Activated CD4-positive, alpha-beta T cell treated with anti-CD3 and anti-CD28 coated beads, Interleukin-10, Interleukin-2, amounts not matched to agents 100 ng/mL and 50 ng/mL, durations not matched to agents 16 hours and 8 hours (primary cell): ENCODE measurements at regions not wholly inside any gene's neighbourhood (a gene's known extent, or its start where the extent isn't known, plus 50 kb on each side); places are given as distances from the start of the nearest gene placed in this dataset.
"Not testable (repeated sequence)": the region's sequence is repeated elsewhere in the genome, so short reads cannot be mapped to it uniquely, and the experiment has no call there.

Source experiments
- DNase-seq: peaks from one replicate; pipeline ENCODE4 v3.0.0-alpha.2; 2020

- no peak for DNase-seq
These were observed 439.4 kb downstream of the TRIML1 start for GRCh38 chr4:188578657-188579056.

GRCh38 chr4:188596021-188596420 is 456.8 kb downstream of the TRIML1 start:
- DNase-seq: no peak

- no peak for DNase-seq
These were observed 464.4 kb downstream of the TRIML1 start for GRCh38 chr4:188603646-188604045.

- no peak for DNase-seq
These were observed 467.4 kb downstream of the TRIML1 start for GRCh38 chr4:188606635-188607034.

- DNase-seq: no peak
These were observed 471.9 kb downstream of the TRIML1 start for GRCh38 chr4:188611143-188611542.

- DNase-seq: no peak
These were observed 473.4 kb downstream of the TRIML1 start for GRCh38 chr4:188612659-188613058.

- DNase-seq: no peak
These were observed 474.7 kb downstream of the TRIML1 start for GRCh38 chr4:188613976-188614375.

GRCh38 chr4:188619456-188620149 is 480.4 kb downstream of the TRIML1 start:
- no peak for DNase-seq

- DNase-seq: no peak
These were observed 481.4 kb downstream of the TRIML1 start for GRCh38 chr4:188620608-188621007.

GRCh38 chr4:188623314-188623854 is 484.1 kb downstream of the TRIML1 start:
- DNase-seq: no peak

GRCh38 chr4:188624370-188624769 is 485.1 kb downstream of the TRIML1 start:
- DNase-seq: no peak

- DNase-seq: no peak
These were observed 488.7 kb downstream of the TRIML1 start for GRCh38 chr4:188627892-188628291.

GRCh38 chr4:188639479-188640100 is 500.3 kb downstream of the TRIML1 start:
- no peak for DNase-seq

- DNase-seq: no peak
These were observed 508.7 kb downstream of the TRIML1 start for GRCh38 chr4:188647820-188648370.

- no peak for DNase-seq
These were observed 510.4 kb downstream of the TRIML1 start for GRCh38 chr4:188649635-188650034.

- no peak for DNase-seq
These were observed 511.3 kb downstream of the TRIML1 start for GRCh38 chr4:188650516-188650915.

- no peak for DNase-seq
These were observed 518.1 kb downstream of the TRIML1 start for GRCh38 chr4:188657365-188657764.

GRCh38 chr4:188658958-188659522 is 519.8 kb downstream of the TRIML1 start:
- no peak for DNase-seq

- DNase-seq: no peak
These were observed 521.6 kb downstream of the TRIML1 start for GRCh38 chr4:188660796-188661195.

GRCh38 chr4:188661502-188661901 is 522.3 kb downstream of the TRIML1 start:
- DNase-seq: no peak

GRCh38 chr4:188663369-188663768 is 524.1 kb downstream of the TRIML1 start:
- no peak for DNase-seq

- no peak for DNase-seq
These were observed 526.5 kb downstream of the TRIML1 start for GRCh38 chr4:188665491-188666457.

- not testable (repeated sequence) for DNase-seq
These were observed 539.5 kb downstream of the TRIML1 start for GRCh38 chr4:188678691-188679090.
